NT2/D1 (cell line): ENCODE measurements at regions not wholly inside any gene's neighbourhood (a gene's known extent, or its start where the extent isn't known, plus 50 kb on each side); places are given as distances from the start of the nearest gene placed in this dataset.

ENCODE experiments used
- SUZ12 ChIP-seq: IDR thresholded peaks from 2 replicates; pipeline ENCODE4 v1.6.1; 2011; ENCODE audit not compliant: insufficient read length, insufficient read depth; ENCODE audit errors: extremely low read depth
- YY1 ChIP-seq: IDR thresholded peaks from 2 replicates; pipeline ENCODE4 v1.6.1; 2011; ENCODE audit not compliant: insufficient read length, insufficient read depth
- ZNF274 ChIP-seq: IDR thresholded peaks from 2 replicates; pipeline ENCODE4 v1.6.1; 2011; ENCODE audit warnings: mild to moderate bottlenecking, low read depth, low read length

DNA sequence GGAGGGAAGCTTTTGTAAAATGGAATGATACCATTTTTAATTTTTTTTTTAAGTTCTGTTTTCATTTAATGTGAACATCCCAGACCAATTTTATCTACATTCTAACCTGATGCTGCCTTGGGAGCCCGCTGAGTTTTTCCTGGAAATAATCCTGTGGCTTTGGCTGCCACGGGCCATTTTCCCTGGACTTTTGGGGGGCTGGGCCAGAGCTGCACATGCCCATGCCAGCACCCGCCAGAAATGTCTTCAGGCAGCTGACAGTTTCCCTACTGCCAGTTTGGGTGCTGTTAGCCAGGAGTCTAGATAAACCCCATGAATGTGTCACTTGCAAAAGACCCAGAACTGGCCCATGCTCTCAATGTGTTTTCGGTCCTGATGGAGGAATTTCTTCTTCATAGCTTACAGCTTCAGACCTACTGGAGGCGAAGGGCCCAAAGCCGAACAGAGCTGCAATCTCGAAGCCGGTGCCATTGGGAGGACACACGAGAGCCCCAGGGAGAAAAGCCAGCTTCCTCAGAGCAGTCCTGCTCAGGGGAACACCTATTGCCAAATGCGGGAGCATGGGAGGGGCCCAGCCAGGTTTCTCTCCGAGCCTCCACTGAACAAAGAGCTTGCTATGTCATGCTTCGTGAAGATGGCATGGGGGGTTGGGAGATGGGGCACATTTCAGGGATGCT, 444.2 kb upstream of the MKI67 start:
- no peak for TF ChIP-seq YY1
- TF ChIP-seq ZNF274 = no peak
- no peak for TF ChIP-seq SUZ12
